ENCODE measurements at regions not wholly inside any gene's neighbourhood (a gene's known extent, or its start where the extent isn't known, plus 50 kb on each side); places are given as distances from the start of the nearest gene placed in this dataset.

- TF ChIP-seq POLR2A (IDR thresholded peaks at IDR 0.05; ENCODE audit: low read depth, low read length) (no peak), POLR2AphosphoS5 (IDR thresholded peaks at IDR 0.05; ENCODE audit: low read depth, low read length) (no peak)
These were observed 1073.1 kb downstream of the SLITRK5 start for GRCh38 chr13:88744289-88744688.

All from GM12892 (cell line).